ENCODE measurements at regions not wholly inside any gene's neighbourhood (a gene's known extent, or its start where the extent isn't known, plus 50 kb on each side); places are given as distances from the start of the nearest gene placed in this dataset.

- no peak overlapping the region for H3K27ac ChIP-seq
- TF ChIP-seq, protein P1, sequence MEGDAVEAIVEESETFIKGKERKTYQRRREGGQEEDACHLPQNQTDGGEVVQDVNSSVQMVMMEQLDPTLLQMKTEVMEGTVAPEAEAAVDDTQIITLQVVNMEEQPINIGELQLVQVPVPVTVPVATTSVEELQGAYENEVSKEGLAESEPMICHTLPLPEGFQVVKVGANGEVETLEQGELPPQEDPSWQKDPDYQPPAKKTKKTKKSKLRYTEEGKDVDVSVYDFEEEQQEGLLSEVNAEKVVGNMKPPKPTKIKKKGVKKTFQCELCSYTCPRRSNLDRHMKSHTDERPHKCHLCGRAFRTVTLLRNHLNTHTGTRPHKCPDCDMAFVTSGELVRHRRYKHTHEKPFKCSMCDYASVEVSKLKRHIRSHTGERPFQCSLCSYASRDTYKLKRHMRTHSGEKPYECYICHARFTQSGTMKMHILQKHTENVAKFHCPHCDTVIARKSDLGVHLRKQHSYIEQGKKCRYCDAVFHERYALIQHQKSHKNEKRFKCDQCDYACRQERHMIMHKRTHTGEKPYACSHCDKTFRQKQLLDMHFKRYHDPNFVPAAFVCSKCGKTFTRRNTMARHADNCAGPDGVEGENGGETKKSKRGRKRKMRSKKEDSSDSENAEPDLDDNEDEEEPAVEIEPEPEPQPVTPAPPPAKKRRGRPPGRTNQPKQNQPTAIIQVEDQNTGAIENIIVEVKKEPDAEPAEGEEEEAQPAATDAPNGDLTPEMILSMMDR (conservative IDR thresholded peaks at IDR 0.05) = no peak
Observed at GRCh38 chr22:34135749-34136148, 215.5 kb upstream of the LARGE1 start.

DNA sequence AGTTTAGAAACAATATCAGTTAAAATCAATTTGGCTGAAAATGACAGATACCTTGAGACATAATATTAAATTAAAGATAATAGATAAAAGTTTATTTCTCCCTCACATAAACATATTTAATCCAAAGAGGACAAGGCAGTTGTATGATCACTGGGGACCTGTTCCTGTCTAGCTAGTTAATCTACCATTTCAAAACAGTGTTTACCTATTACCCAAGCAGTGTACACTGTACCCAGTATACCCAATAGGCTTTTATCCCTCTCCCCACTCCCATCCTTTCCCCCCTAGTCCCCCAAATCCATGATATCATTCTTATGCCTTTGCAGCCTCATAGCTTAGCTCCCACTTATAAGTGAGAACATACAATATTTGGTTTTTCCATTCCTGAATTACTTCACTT is 229.7 kb upstream of the LARGE1 start:
- no peak overlapping the region for H3K27ac ChIP-seq
- TF ChIP-seq, protein P1 (conservative IDR thresholded peaks at IDR 0.05) = no peak

GRCh38 chr22:34159491-34159890 is 239.2 kb upstream of the LARGE1 start:
- TF ChIP-seq, protein P1 (conservative IDR thresholded peaks at IDR 0.05) = no peak
- H3K27ac ChIP-seq = no peak overlapping the region

- H3K27ac ChIP-seq = no peak overlapping the region
- TF ChIP-seq, protein P1 (conservative IDR thresholded peaks at IDR 0.05) = no peak
Observed at GRCh38 chr22:34160141-34160783, 240.0 kb upstream of the LARGE1 start.

DNA sequence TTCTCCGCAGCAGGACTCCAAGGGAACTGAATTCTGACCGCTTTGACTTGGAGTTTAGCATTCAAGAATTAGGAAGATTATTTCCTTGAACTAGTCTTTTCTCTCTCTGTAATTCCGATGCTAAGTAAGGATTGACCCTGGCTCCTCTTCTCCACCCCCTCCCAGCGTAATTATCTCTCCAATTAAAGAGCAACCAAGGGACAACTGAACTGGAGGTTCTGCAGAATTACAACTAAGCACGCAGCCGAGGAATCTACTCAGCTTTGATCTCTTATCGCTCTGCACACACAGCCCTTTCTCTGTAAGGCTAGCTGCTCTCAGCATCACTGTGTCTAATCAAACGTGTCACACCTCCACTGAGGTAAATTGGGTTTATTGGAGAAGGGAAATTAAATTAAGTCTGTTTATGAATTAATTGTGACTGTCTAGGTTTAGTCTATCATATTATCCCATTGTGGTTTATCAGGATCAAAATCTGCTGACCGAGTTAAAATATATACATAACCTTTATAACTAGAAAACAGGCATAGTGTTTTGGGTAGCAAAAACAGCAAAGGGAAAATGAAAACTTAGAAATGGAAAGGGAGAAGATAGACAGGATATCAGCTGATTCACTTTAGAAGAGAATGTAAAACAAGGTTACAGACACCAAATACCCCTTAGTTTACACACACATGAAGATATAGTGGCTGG is 241.3 kb upstream of the LARGE1 start:
- H3K27ac ChIP-seq = no peak overlapping the region
- TF ChIP-seq, protein P1 (conservative IDR thresholded peaks at IDR 0.05) = no peak

DNA sequence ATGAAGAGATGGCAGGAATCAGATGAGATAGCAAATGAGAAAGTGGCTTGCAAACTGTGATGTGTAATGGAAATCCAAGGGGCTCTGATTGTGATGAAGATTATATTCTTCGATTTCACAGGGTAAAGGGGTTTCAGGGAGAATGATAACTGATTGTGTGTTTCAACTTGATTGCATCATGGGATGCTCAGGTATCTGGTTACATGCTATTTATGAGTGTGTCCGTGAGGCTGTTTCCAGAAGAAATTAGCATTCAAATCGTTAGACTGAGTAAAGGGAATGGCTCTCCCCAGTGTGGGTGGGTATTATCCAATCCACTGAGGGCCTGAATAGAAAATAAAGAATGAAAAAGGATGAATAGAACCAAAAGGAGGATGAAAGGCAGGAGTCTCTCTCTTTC is 278.7 kb upstream of the LARGE1 start:
- TF ChIP-seq, protein P1 (conservative IDR thresholded peaks at IDR 0.05) = no peak
- H3K27ac ChIP-seq = no peak overlapping the region

- TF ChIP-seq, protein P1 (conservative IDR thresholded peaks at IDR 0.05) = no peak
Observed at GRCh38 chr22:34210301-34210700, 290.0 kb upstream of the LARGE1 start.

More at GRCh38 chr22:34210301-34210700, 290.0 kb upstream of the LARGE1 start:
- no peak overlapping the region for H3K27ac ChIP-seq
